ENCODE measurements at regions not wholly inside any gene's neighbourhood (a gene's known extent, or its start where the extent isn't known, plus 50 kb on each side); places are given as distances from the start of the nearest gene placed in this dataset.

GRCh38 chr5:125343015-125343414 is 596.6 kb upstream of the ZNF608 start:
- H3K9ac ChIP-seq (ENCODE audit: insufficient read length, low read depth): no peak overlapping the region
- no peaks in the 10 kb centered on the region for H3K27me3 ChIP-seq (ENCODE audit: insufficient read depth, insufficient read length)
- no peaks in the 10 kb centered on the region for H3K4me1 ChIP-seq (ENCODE audit: insufficient read depth, insufficient read length)
- H3K9me3 ChIP-seq (ENCODE audit: insufficient read depth, low read length): no peaks in the 10 kb centered on the region
- H3K4me3 ChIP-seq (ENCODE audit: insufficient read length, low read depth): no peak overlapping the region
- no peak for DNase-seq (ENCODE audit: low read depth, low spot score)
- H3K36me3 ChIP-seq (ENCODE audit: insufficient read depth, insufficient read length, low read length): no peaks in the 10 kb centered on the region
- no peak for TF ChIP-seq YY1 (IDR thresholded peaks at IDR 0.05; ENCODE audit: insufficient read depth, insufficient read length)
- TF ChIP-seq SUZ12 (IDR thresholded peaks at IDR 0.05; ENCODE audit: extremely low read depth, insufficient read depth, insufficient read length): no peak
- TF ChIP-seq ZNF274 (IDR thresholded peaks at IDR 0.05; ENCODE audit: low read depth, low read length): no peak

- no peak for TF ChIP-seq YY1 (IDR thresholded peaks at IDR 0.05; ENCODE audit: insufficient read depth, insufficient read length)
- no peak for TF ChIP-seq ZNF274 (IDR thresholded peaks at IDR 0.05; ENCODE audit: low read depth, low read length)
- TF ChIP-seq SUZ12 (IDR thresholded peaks at IDR 0.05; ENCODE audit: extremely low read depth, insufficient read depth, insufficient read length): no peak
- no peak overlapping the region for H3K9ac ChIP-seq (ENCODE audit: insufficient read length, low read depth)
- H3K9me3 ChIP-seq (ENCODE audit: insufficient read depth, low read length): no peaks in the 10 kb centered on the region
- no peak overlapping the region for H3K4me3 ChIP-seq (ENCODE audit: insufficient read length, low read depth)
- H3K27me3 ChIP-seq (ENCODE audit: insufficient read depth, insufficient read length): no peaks in the 10 kb centered on the region
- no peak for DNase-seq (ENCODE audit: low read depth, low spot score)
- H3K36me3 ChIP-seq (ENCODE audit: insufficient read depth, insufficient read length, low read length): no peaks in the 10 kb centered on the region
- H3K4me1 ChIP-seq (ENCODE audit: insufficient read depth, insufficient read length): no peaks in the 10 kb centered on the region
Measured at GRCh38 chr5:125346316-125346715, 599.9 kb upstream of the ZNF608 start.

GRCh38 chr5:125348221-125348692 is 601.8 kb upstream of the ZNF608 start:
- peak; percentile 30 for DNase-seq (ENCODE audit: low read depth, low spot score)
- Histone ChIP-seq H3K4me3 (ENCODE audit: insufficient read length, low read depth) (no peak overlapping the region), H3K9ac (ENCODE audit: insufficient read length, low read depth) (no peak overlapping the region), H3K36me3 (ENCODE audit: insufficient read depth, insufficient read length, low read length) (no peaks in the 10 kb centered on the region), H3K4me1 (ENCODE audit: insufficient read depth, insufficient read length) (no peaks in the 10 kb centered on the region), H3K9me3 (ENCODE audit: insufficient read depth, low read length) (no peaks in the 10 kb centered on the region), H3K27me3 (ENCODE audit: insufficient read depth, insufficient read length) (no peaks in the 10 kb centered on the region)
- TF ChIP-seq ZNF274 (IDR thresholded peaks at IDR 0.05; ENCODE audit: low read depth, low read length) (no peak), SUZ12 (IDR thresholded peaks at IDR 0.05; ENCODE audit: extremely low read depth, insufficient read depth, insufficient read length) (no peak), YY1 (IDR thresholded peaks at IDR 0.05; ENCODE audit: insufficient read depth, insufficient read length) (no peak)

- Histone ChIP-seq H3K9ac (ENCODE audit: insufficient read length, low read depth) (no peak overlapping the region), H3K9me3 (ENCODE audit: insufficient read depth, low read length) (no peaks in the 10 kb centered on the region), H3K4me1 (ENCODE audit: insufficient read depth, insufficient read length) (no peaks in the 10 kb centered on the region), H3K36me3 (ENCODE audit: insufficient read depth, insufficient read length, low read length) (no peaks in the 10 kb centered on the region), H3K27me3 (ENCODE audit: insufficient read depth, insufficient read length) (no peaks in the 10 kb centered on the region), H3K4me3 (ENCODE audit: insufficient read length, low read depth) (no peak overlapping the region)
- peak; percentile 18 for DNase-seq (ENCODE audit: low read depth, low spot score)
- TF ChIP-seq YY1 (IDR thresholded peaks at IDR 0.05; ENCODE audit: insufficient read depth, insufficient read length) (no peak), SUZ12 (IDR thresholded peaks at IDR 0.05; ENCODE audit: extremely low read depth, insufficient read depth, insufficient read length) (no peak), ZNF274 (IDR thresholded peaks at IDR 0.05; ENCODE audit: low read depth, low read length) (no peak)
Measured at GRCh38 chr5:125348936-125349831, 602.7 kb upstream of the ZNF608 start.

- Histone ChIP-seq H3K9me3 (ENCODE audit: insufficient read depth, low read length) (peaks cover 9% of the 10 kb centered on the region; the same call in 1 of the 2 replicates), H3K27me3 (ENCODE audit: insufficient read depth, insufficient read length) (no peaks in the 10 kb centered on the region), H3K36me3 (ENCODE audit: insufficient read depth, insufficient read length, low read length) (no peaks in the 10 kb centered on the region), H3K9ac (ENCODE audit: insufficient read length, low read depth) (no peak overlapping the region), H3K4me3 (ENCODE audit: insufficient read length, low read depth) (no peak overlapping the region), H3K4me1 (ENCODE audit: insufficient read depth, insufficient read length) (no peaks in the 10 kb centered on the region)
- no peak for DNase-seq (ENCODE audit: low read depth, low spot score)
- no peak for TF ChIP-seq SUZ12 (IDR thresholded peaks at IDR 0.05; ENCODE audit: extremely low read depth, insufficient read depth, insufficient read length)
- TF ChIP-seq YY1 (IDR thresholded peaks at IDR 0.05; ENCODE audit: insufficient read depth, insufficient read length): no peak
- no peak for TF ChIP-seq ZNF274 (IDR thresholded peaks at IDR 0.05; ENCODE audit: low read depth, low read length)
Measured at GRCh38 chr5:125357660-125358059, 611.2 kb upstream of the ZNF608 start.

- no peak for DNase-seq (ENCODE audit: low read depth, low spot score)
- H3K36me3 ChIP-seq (ENCODE audit: insufficient read depth, insufficient read length, low read length): no peaks in the 10 kb centered on the region
- no peak overlapping the region for H3K4me3 ChIP-seq (ENCODE audit: insufficient read length, low read depth)
- no peaks in the 10 kb centered on the region for H3K9me3 ChIP-seq (ENCODE audit: insufficient read depth, low read length)
- TF ChIP-seq YY1 (IDR thresholded peaks at IDR 0.05; ENCODE audit: insufficient read depth, insufficient read length) (no peak), SUZ12 (IDR thresholded peaks at IDR 0.05; ENCODE audit: extremely low read depth, insufficient read depth, insufficient read length) (no peak), ZNF274 (IDR thresholded peaks at IDR 0.05; ENCODE audit: low read depth, low read length) (no peak)
- no peak overlapping the region for H3K9ac ChIP-seq (ENCODE audit: insufficient read length, low read depth)
- no peaks in the 10 kb centered on the region for H3K4me1 ChIP-seq (ENCODE audit: insufficient read depth, insufficient read length)
- H3K27me3 ChIP-seq (ENCODE audit: insufficient read depth, insufficient read length): no peaks in the 10 kb centered on the region
Measured at GRCh38 chr5:125365747-125366146, 619.3 kb upstream of the ZNF608 start.

GRCh38 chr5:125367702-125368101 is 621.3 kb upstream of the ZNF608 start:
- Histone ChIP-seq H3K9me3 (ENCODE audit: insufficient read depth, low read length) (no peaks in the 10 kb centered on the region), H3K27me3 (ENCODE audit: insufficient read depth, insufficient read length) (no peaks in the 10 kb centered on the region), H3K9ac (ENCODE audit: insufficient read length, low read depth) (no peak overlapping the region), H3K4me3 (ENCODE audit: insufficient read length, low read depth) (no peak overlapping the region), H3K4me1 (ENCODE audit: insufficient read depth, insufficient read length) (no peaks in the 10 kb centered on the region), H3K36me3 (ENCODE audit: insufficient read depth, insufficient read length, low read length) (no peaks in the 10 kb centered on the region)
- DNase-seq (ENCODE audit: low read depth, low spot score): no peak
- no peak for TF ChIP-seq SUZ12 (IDR thresholded peaks at IDR 0.05; ENCODE audit: extremely low read depth, insufficient read depth, insufficient read length)
- no peak for TF ChIP-seq ZNF274 (IDR thresholded peaks at IDR 0.05; ENCODE audit: low read depth, low read length)
- TF ChIP-seq YY1 (IDR thresholded peaks at IDR 0.05; ENCODE audit: insufficient read depth, insufficient read length): no peak
